ENCODE measurements at regions not wholly inside any gene's neighbourhood (a gene's known extent, or its start where the extent isn't known, plus 50 kb on each side); places are given as distances from the start of the nearest gene placed in this dataset.
"Not testable (repeated sequence)": the region's sequence is repeated elsewhere in the genome, so short reads cannot be mapped to it uniquely, and the experiment has no call there.

- in situ Hi-C loops (cut with HindIII; ENCODE audit: low pct_ligation_motif_present, low pct_unique_long_range_greater_than_20kb, low sequenced_read_pairs) = no loop called here
- DNase-seq = no peak
These were observed 937.0 kb upstream of the ALCAM start for GRCh38 chr3:104429727-104430126.

GRCh38 chr3:104436506-104436905, 930.2 kb upstream of the ALCAM start:
- DNase-seq = no peak
- in situ Hi-C loops (cut with HindIII; ENCODE audit: low pct_ligation_motif_present, low pct_unique_long_range_greater_than_20kb, low sequenced_read_pairs) = no loop called here

GRCh38 chr3:104437131-104437750, 929.5 kb upstream of the ALCAM start:
- in situ Hi-C loops (cut with HindIII; ENCODE audit: low pct_ligation_motif_present, low pct_unique_long_range_greater_than_20kb, low sequenced_read_pairs) = no loop called here
- DNase-seq = peak; percentile 4

- in situ Hi-C loops (cut with HindIII; ENCODE audit: low pct_ligation_motif_present, low pct_unique_long_range_greater_than_20kb, low sequenced_read_pairs) = no loop called here
These were observed 928.8 kb upstream of the ALCAM start for GRCh38 chr3:104437891-104438290.

GRCh38 chr3:104438706-104439105, 928.0 kb upstream of the ALCAM start:
- no peak for DNase-seq
- in situ Hi-C loops (cut with HindIII; ENCODE audit: low pct_ligation_motif_present, low pct_unique_long_range_greater_than_20kb, low sequenced_read_pairs) = no loop called here

More at GRCh38 chr3:104437891-104438290, 928.8 kb upstream of the ALCAM start:
- DNase-seq = no peak

- DNase-seq; in situ Hi-C loops (cut with HindIII; ENCODE audit: low pct_ligation_motif_present, low pct_unique_long_range_greater_than_20kb, low sequenced_read_pairs): not testable (repeated sequence)
These were observed 921.3 kb upstream of the ALCAM start for GRCh38 chr3:104445252-104445919.

- in situ Hi-C loops (cut with HindIII; ENCODE audit: low pct_ligation_motif_present, low pct_unique_long_range_greater_than_20kb, low sequenced_read_pairs) = no loop called here
These were observed 919.0 kb upstream of the ALCAM start for GRCh38 chr3:104447681-104448080.

GRCh38 chr3:104452697-104453096, 914.0 kb upstream of the ALCAM start:
- no peak for DNase-seq
- in situ Hi-C loops (cut with HindIII; ENCODE audit: low pct_ligation_motif_present, low pct_unique_long_range_greater_than_20kb, low sequenced_read_pairs) = no loop called here

More at GRCh38 chr3:104447681-104448080, 919.0 kb upstream of the ALCAM start:
- DNase-seq = no peak

- DNase-seq = no peak
- in situ Hi-C loops (cut with HindIII; ENCODE audit: low pct_ligation_motif_present, low pct_unique_long_range_greater_than_20kb, low sequenced_read_pairs) = no loop called here
These were observed 908.1 kb upstream of the ALCAM start for GRCh38 chr3:104458657-104459056.

- DNase-seq = peak; percentile 37
- in situ Hi-C loops (cut with HindIII; ENCODE audit: low pct_ligation_motif_present, low pct_unique_long_range_greater_than_20kb, low sequenced_read_pairs) = no loop called here
These were observed 906.0 kb upstream of the ALCAM start for GRCh38 chr3:104460477-104461406.

GRCh38 chr3:104461431-104461830, 905.3 kb upstream of the ALCAM start:
- no peak for DNase-seq
- in situ Hi-C loops (cut with HindIII; ENCODE audit: low pct_ligation_motif_present, low pct_unique_long_range_greater_than_20kb, low sequenced_read_pairs) = no loop called here

- in situ Hi-C loops (cut with HindIII; ENCODE audit: low pct_ligation_motif_present, low pct_unique_long_range_greater_than_20kb, low sequenced_read_pairs) = no loop called here
- DNase-seq = no peak
These were observed 894.5 kb upstream of the ALCAM start for GRCh38 chr3:104472221-104472620.

- DNase-seq = no peak
- in situ Hi-C loops (cut with HindIII; ENCODE audit: low pct_ligation_motif_present, low pct_unique_long_range_greater_than_20kb, low sequenced_read_pairs) = no loop called here
These were observed 892.7 kb upstream of the ALCAM start for GRCh38 chr3:104474011-104474410.

- in situ Hi-C loops (cut with HindIII; ENCODE audit: low pct_ligation_motif_present, low pct_unique_long_range_greater_than_20kb, low sequenced_read_pairs) = no loop called here
- no peak for DNase-seq
These were observed 863.7 kb upstream of the ALCAM start for GRCh38 chr3:104503022-104503421.

- no peak for DNase-seq
- in situ Hi-C loops (cut with HindIII; ENCODE audit: low pct_ligation_motif_present, low pct_unique_long_range_greater_than_20kb, low sequenced_read_pairs) = no loop called here
These were observed 856.4 kb upstream of the ALCAM start for GRCh38 chr3:104510131-104510849.

- DNase-seq = no peak
- in situ Hi-C loops (cut with HindIII; ENCODE audit: low pct_ligation_motif_present, low pct_unique_long_range_greater_than_20kb, low sequenced_read_pairs) = no loop called here
These were observed 852.3 kb upstream of the ALCAM start for GRCh38 chr3:104514371-104514770.

- in situ Hi-C loops (cut with HindIII; ENCODE audit: low pct_ligation_motif_present, low pct_unique_long_range_greater_than_20kb, low sequenced_read_pairs) = no loop called here
- DNase-seq = no peak
These were observed 851.9 kb upstream of the ALCAM start for GRCh38 chr3:104514776-104515175.

- in situ Hi-C loops (cut with HindIII; ENCODE audit: low pct_ligation_motif_present, low pct_unique_long_range_greater_than_20kb, low sequenced_read_pairs) = no loop called here
- no peak for DNase-seq
These were observed 847.6 kb upstream of the ALCAM start for GRCh38 chr3:104519068-104519467.
